ENCODE measurements at regions not wholly inside any gene's neighbourhood (a gene's known extent, or its start where the extent isn't known, plus 50 kb on each side); places are given as distances from the start of the nearest gene placed in this dataset.

- TF ChIP-seq, protein P1, sequence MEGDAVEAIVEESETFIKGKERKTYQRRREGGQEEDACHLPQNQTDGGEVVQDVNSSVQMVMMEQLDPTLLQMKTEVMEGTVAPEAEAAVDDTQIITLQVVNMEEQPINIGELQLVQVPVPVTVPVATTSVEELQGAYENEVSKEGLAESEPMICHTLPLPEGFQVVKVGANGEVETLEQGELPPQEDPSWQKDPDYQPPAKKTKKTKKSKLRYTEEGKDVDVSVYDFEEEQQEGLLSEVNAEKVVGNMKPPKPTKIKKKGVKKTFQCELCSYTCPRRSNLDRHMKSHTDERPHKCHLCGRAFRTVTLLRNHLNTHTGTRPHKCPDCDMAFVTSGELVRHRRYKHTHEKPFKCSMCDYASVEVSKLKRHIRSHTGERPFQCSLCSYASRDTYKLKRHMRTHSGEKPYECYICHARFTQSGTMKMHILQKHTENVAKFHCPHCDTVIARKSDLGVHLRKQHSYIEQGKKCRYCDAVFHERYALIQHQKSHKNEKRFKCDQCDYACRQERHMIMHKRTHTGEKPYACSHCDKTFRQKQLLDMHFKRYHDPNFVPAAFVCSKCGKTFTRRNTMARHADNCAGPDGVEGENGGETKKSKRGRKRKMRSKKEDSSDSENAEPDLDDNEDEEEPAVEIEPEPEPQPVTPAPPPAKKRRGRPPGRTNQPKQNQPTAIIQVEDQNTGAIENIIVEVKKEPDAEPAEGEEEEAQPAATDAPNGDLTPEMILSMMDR (IDR thresholded peaks at IDR 0.05) = no peak
- no peak for TF ChIP-seq MXI1 (IDR thresholded peaks at IDR 0.05; ENCODE audit: low read depth, low read length)
- no peak for TF ChIP-seq POLR2AphosphoS5 (IDR thresholded peaks at IDR 0.05; ENCODE audit: low read depth, low read length)
- no peak for TF ChIP-seq CHD2 (IDR thresholded peaks at IDR 0.05; ENCODE audit: low read length, partially characterized antibody)
- no peak for TF ChIP-seq FOXJ3 (CRISPR knock-in tag; IDR thresholded peaks at IDR 0.05)
- TF ChIP-seq REST (IDR thresholded peaks at IDR 0.05; ENCODE audit: low read depth, low read length) = no peak
- TF ChIP-seq FOSL2 (IDR thresholded peaks at IDR 0.05; ENCODE audit: borderline replicate concordance, low read depth) = no peak
- TF ChIP-seq EZH2phosphoT487 (IDR thresholded peaks at IDR 0.05; ENCODE audit: borderline replicate concordance, low read depth) = no peak
- TF ChIP-seq SIN3A (IDR thresholded peaks at IDR 0.05; ENCODE audit: borderline replicate concordance, low read depth, low read length) = no peak
These were observed 179.6 kb upstream of the SPRY1 start for GRCh38 chr4:123216946-123217345.

Data from SK-N-SH (cell line).